ENCODE measurements at regions not wholly inside any gene's neighbourhood (a gene's known extent, or its start where the extent isn't known, plus 50 kb on each side); places are given as distances from the start of the nearest gene placed in this dataset.

DNA sequence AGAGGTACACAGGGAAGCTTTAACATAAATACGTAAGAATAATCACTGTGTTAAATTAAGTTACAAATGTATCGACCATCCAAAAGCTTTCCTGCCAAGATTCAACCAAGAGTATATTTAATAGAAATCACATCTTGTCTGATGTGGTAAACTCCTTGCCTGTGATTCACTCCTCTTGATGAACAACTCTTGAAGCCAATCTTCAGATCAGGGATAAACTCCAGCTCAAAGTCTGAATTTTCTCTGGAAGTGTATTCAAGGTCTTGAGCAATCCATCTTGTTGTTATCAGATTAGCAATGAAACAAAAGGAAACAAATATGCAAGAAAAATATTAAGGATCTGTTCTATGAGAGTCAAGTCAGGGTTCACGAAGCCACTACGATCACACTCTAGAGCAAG, 170.0 kb upstream of the ADAMTS16 start:
- DNase-seq (ENCODE audit: low read depth) = no peak
- no peak overlapping the region for H3K4me3 ChIP-seq (ENCODE audit: low read depth, low read length)
- TF ChIP-seq, protein P1, sequence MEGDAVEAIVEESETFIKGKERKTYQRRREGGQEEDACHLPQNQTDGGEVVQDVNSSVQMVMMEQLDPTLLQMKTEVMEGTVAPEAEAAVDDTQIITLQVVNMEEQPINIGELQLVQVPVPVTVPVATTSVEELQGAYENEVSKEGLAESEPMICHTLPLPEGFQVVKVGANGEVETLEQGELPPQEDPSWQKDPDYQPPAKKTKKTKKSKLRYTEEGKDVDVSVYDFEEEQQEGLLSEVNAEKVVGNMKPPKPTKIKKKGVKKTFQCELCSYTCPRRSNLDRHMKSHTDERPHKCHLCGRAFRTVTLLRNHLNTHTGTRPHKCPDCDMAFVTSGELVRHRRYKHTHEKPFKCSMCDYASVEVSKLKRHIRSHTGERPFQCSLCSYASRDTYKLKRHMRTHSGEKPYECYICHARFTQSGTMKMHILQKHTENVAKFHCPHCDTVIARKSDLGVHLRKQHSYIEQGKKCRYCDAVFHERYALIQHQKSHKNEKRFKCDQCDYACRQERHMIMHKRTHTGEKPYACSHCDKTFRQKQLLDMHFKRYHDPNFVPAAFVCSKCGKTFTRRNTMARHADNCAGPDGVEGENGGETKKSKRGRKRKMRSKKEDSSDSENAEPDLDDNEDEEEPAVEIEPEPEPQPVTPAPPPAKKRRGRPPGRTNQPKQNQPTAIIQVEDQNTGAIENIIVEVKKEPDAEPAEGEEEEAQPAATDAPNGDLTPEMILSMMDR (IDR thresholded peaks at IDR 0.05; ENCODE audit: control insufficient read depth, extremely low read depth, insufficient read depth) = no peak

DNA sequence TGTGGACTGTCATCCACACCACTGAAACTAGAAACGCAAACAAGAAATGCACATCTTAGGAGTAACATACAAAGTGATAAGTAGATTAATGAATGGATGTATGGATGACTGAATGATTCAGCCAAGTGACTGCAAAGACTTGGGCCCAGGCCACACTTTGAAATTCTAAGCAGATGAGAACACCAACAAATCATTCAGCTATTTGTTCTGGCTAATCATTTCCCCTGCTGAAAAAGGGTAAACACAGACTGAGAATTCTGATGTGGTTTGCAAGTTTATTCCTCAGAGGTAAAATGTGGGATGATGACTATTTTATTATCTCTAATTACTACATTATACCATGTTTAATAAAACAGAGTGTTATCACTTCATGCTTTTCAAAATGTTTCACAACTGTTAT, 163.2 kb upstream of the ADAMTS16 start:
- DNase-seq (ENCODE audit: low read depth) = no peak
- H3K4me3 ChIP-seq (ENCODE audit: low read depth, low read length) = no peak overlapping the region
- TF ChIP-seq, protein P1 (IDR thresholded peaks at IDR 0.05; ENCODE audit: control insufficient read depth, extremely low read depth, insufficient read depth) = no peak

DNA sequence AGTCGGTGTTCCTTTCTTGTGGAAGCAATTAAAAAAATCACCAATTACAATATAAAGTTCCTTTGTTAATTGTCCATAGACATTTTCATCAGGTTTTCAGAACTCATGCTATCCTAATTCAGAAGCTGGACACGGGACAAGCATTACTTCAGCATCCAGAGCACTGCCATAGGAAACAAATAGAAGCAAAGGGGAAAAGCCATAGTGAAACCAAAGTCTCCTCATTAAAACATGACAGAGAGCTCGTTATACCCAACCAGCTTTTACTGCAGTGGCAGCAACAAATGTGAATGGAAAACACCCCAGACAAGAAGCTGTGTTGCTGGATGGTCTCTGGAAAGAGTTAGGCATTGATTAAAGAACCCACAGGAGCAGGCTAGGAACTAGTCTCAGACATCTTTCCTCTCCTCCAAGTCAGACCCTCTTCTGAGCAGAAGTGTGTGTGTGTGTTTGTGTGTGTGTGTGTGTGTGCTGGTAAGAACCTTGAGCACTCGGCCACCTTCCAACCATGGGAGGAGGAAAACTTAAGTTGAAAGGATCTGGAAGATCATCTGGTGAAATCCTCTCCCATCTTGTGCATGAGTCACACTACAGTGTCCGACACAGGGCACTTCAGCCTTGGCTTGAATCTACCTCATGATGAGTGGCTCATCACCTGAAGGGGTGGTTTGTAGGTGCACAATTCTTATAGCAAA, 162.6 kb upstream of the ADAMTS16 start:
- TF ChIP-seq, protein P1 (IDR thresholded peaks at IDR 0.05; ENCODE audit: control insufficient read depth, extremely low read depth, insufficient read depth) = no peak
- H3K4me3 ChIP-seq (ENCODE audit: low read depth, low read length) = no peak overlapping the region
- DNase-seq (ENCODE audit: low read depth) = no peak

DNA sequence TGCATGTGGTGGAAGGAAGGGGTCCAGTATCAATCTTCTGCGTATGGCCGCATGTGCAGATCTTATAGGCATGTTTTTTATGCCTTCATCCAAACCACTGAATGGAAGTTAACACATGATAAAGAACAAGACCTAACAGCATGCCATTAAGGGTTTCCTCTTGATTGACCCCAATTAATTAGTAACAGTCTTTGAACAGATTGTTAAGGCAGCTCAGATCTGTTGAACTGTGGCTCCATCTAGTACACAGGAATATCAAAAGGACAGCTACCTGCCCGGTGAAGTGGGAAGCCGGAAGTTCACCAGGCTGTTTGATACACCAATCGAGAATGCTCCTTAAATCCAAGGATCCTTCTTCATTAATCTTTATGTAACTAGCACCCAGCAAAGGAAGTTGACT, 159.9 kb upstream of the ADAMTS16 start:
- TF ChIP-seq, protein P1 (IDR thresholded peaks at IDR 0.05; ENCODE audit: control insufficient read depth, extremely low read depth, insufficient read depth) = no peak
- H3K4me3 ChIP-seq (ENCODE audit: low read depth, low read length) = no peak overlapping the region
- DNase-seq (ENCODE audit: low read depth) = no peak

DNA sequence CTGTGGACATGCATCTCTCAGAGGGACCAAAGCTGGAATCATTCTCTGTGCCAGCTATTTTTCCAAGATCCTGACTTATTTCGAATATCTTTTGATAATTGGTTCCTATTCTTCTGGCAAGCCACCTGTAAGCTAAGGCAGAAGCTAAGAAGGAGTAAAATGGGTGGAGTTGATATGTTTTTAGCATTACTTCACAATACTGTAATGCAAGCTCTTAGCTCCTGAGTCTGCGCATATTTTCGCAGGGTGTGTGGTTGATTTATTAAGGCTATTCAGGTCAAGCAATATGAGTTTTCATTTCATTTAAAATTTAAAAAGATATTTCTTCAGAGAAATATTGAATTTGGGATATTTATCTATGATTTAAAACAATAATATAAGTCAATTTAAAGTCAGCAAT, 158.5 kb upstream of the ADAMTS16 start:
- TF ChIP-seq, protein P1 (IDR thresholded peaks at IDR 0.05; ENCODE audit: control insufficient read depth, extremely low read depth, insufficient read depth) = no peak
- DNase-seq (ENCODE audit: low read depth) = no peak
- H3K4me3 ChIP-seq (ENCODE audit: low read depth, low read length) = no peak overlapping the region

DNA sequence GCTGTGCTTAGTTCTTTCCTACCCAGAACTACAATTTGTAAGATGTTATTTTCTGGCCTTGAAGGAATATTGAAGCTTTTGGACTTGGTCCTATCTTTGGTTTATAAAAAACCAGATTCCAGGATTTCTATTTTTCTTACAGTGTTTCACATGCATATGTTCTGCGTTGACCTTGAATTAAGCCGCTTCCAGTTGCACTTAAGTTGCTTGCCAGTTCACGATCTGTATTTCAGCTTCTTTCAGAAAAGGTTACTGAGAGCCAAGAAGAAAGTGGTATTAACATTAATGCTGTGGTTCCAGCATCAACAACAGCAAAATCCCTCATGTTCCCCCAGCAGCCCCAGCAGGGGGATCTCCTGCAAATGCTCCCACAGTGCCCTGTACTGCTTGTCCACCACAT, 156.4 kb upstream of the ADAMTS16 start:
- H3K4me3 ChIP-seq (ENCODE audit: low read depth, low read length) = no peak overlapping the region
- no peak for DNase-seq (ENCODE audit: low read depth)
- TF ChIP-seq, protein P1 (IDR thresholded peaks at IDR 0.05; ENCODE audit: control insufficient read depth, extremely low read depth, insufficient read depth) = no peak

DNA sequence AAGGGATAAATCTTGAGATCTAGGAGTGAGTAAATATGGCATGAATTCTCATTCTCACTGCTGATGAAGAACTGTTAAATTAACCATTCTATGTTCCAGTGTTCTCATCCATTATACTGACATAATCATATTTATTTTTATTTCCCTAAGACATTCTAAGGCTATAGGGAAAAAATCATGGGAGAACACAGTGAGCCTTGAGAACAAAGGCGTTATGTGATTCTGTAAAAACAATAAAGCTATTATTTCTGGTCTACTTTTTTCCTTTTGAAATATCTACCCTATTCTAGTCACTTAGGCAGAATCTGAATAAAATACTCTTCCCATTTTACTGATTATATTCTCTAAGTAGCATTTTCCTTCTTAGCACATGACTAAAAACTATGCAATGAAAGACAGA, 155.7 kb upstream of the ADAMTS16 start:
- TF ChIP-seq, protein P1 (IDR thresholded peaks at IDR 0.05; ENCODE audit: control insufficient read depth, extremely low read depth, insufficient read depth) = no peak
- DNase-seq (ENCODE audit: low read depth) = no peak
- H3K4me3 ChIP-seq (ENCODE audit: low read depth, low read length) = no peak overlapping the region

All from LNCaP clone FGC (cell line).